B cell (primary cell): ENCODE measurements at regions not wholly inside any gene's neighbourhood (a gene's known extent, or its start where the extent isn't known, plus 50 kb on each side); places are given as distances from the start of the nearest gene placed in this dataset.

ENCODE experiments used
- ATAC-seq: fragments of 200-7000 bp; cut with Tn5 transposase; one replicate; pipeline ENCODE4 v1.10.0; 2021; ENCODE audit warnings: low read depth, mild to moderate bottlenecking, moderate number of reproducible peaks, moderate library complexity
- CTCF ChIA-PET: fragments of 350-600 bp; sonication (Branson Sonifier 250); formaldehyde crosslinking; loops from one replicate; lab custom pipeline; 2021; ENCODE audit warnings: antibody characterized with exemption, inconsistent platforms; lab: Charles Lee
- POLR2A ChIA-PET: fragments of 350-600 bp; sonication (Branson Sonifier 250); formaldehyde crosslinking; loops from one replicate; lab custom pipeline; 2021; ENCODE audit warnings: antibody characterized with exemption; lab: Charles Lee
- DNase-seq: peaks from one replicate; pipeline ENCODE4 v3.0.0; 2013
- H2AFZ ChIP-seq: 2 replicates; pipeline ENCODE4 v1.6.1; 2012; ENCODE audit warnings: mild to moderate bottlenecking, low read depth, low read length; ENCODE audit not compliant: insufficient read depth, poor library complexity, severe bottlenecking
- H3K27ac ChIP-seq, 2 donors: 1 replicate in 1 of 2; 2 replicates in 1 of 2; pipeline ENCODE4 v1.5.1; 2012 to 2013; ENCODE audit warnings: low read length in 2 of 2, mild to moderate bottlenecking in 2 of 2, moderate library complexity in 1 of 2
- H3K27me3 ChIP-seq, 4 experiments: fragments of 200-600 bp in 1 of 4; sonication (generic) in 1 of 4; replicated peaks in 1 of 4; 1 replicate in 2 of 4; 2 replicates in 2 of 4; pipeline versions ENCODE4 v1.6.1 to v1.7.0; 2013 to 2016; ENCODE audit warnings: low read length in 3 of 4, mild to moderate bottlenecking in 2 of 4, mixed read lengths in 1 of 4, moderate library complexity in 1 of 4; ENCODE audit not compliant: insufficient read depth in 4 of 4, control insufficient read depth in 3 of 4; ENCODE audit errors: control extremely low read depth in 1 of 4
- H3K36me3 ChIP-seq, 2 experiments: replicated peaks in 1 of 2; 1 replicate in 1 of 2; 2 replicates in 1 of 2; pipeline versions ENCODE4 v1.6.1 to v1.7.1; 2013; ENCODE audit warnings: low read length in 1 of 2; ENCODE audit not compliant: insufficient read depth in 2 of 2, control insufficient read depth in 1 of 2; ENCODE audit errors: control extremely low read depth in 1 of 2, extremely low read depth in 1 of 2
- H3K4me1 ChIP-seq, 2 donors: fragments of 200-600 bp in 1 of 2; sonication (generic) in 1 of 2; 1 replicate in 1 of 2; 2 replicates in 1 of 2; pipeline versions ENCODE4 v1.5.1 to v1.6.1; 2013 to 2017; ENCODE audit warnings: low read length in 2 of 2; ENCODE audit not compliant: control insufficient read depth in 2 of 2, insufficient read depth in 2 of 2
- H3K4me2 ChIP-seq: replicated peaks from 2 replicates; pipeline ENCODE3; 2012; ENCODE audit warnings: mild to moderate bottlenecking, low read depth, low read length; ENCODE audit not compliant: poor library complexity, severe bottlenecking
- H3K4me3 ChIP-seq, 5 experiments: fragments of 200-600 bp in 1 of 5; sonication (generic) in 1 of 5; 1 replicate in 3 of 5; 2 replicates in 2 of 5; pipeline versions ENCODE4 v1.5.1 to v1.7.0; 2011 to 2016; ENCODE audit warnings: low read length in 4 of 5, mild to moderate bottlenecking in 4 of 5, low read depth in 2 of 5, control low read depth in 1 of 5, moderate library complexity in 1 of 5; ENCODE audit not compliant: insufficient read depth in 1 of 5; ENCODE audit errors: control extremely low read depth in 1 of 5, extremely low read depth in 1 of 5
- H3K79me2 ChIP-seq: fragments of 200-600 bp; sonication (generic); one replicate; pipeline ENCODE4 v1.6.0; 2016; ENCODE audit warnings: low read length; ENCODE audit not compliant: control insufficient read depth, insufficient read depth
- H3K9ac ChIP-seq: fragments of 200-600 bp; sonication (generic); 2 replicates; pipeline ENCODE4 v1.6.1; 2017; ENCODE audit warnings: mild to moderate bottlenecking, low read length, moderate library complexity
- H3K9me3 ChIP-seq, 3 donors: one replicate each; pipeline versions ENCODE4 v1.6.1 to v1.7.1; 2013; ENCODE audit warnings: low read length in 2 of 3; ENCODE audit not compliant: control insufficient read depth in 2 of 3, insufficient read depth in 1 of 3; ENCODE audit errors: control extremely low read depth in 1 of 3
- H4K20me1 ChIP-seq: 2 replicates; pipeline ENCODE4 v1.6.0; 2012; ENCODE audit warnings: mild to moderate bottlenecking, low read length; ENCODE audit not compliant: insufficient read depth, control insufficient read depth, poor library complexity, severe bottlenecking
- H3K27ac Mint-ChIP-seq: one replicate; pipeline ENCODE4 v1.8.0; 2021; ENCODE audit warnings: mixed read lengths
- H3K27me3 Mint-ChIP-seq: one replicate; pipeline ENCODE4 v1.8.0; 2021; ENCODE audit warnings: mixed read lengths
- H3K4me1 Mint-ChIP-seq: one replicate; pipeline ENCODE4 v1.8.0; 2021; ENCODE audit warnings: mixed read lengths
- H3K4me3 Mint-ChIP-seq: one replicate; pipeline ENCODE4 v1.8.0; 2021; ENCODE audit warnings: mixed read lengths
- H3K9me3 Mint-ChIP-seq: one replicate; pipeline ENCODE4 v1.8.0; 2022; ENCODE audit warnings: mixed read lengths; ENCODE audit not compliant: insufficient read depth
- CTCF ChIP-seq: fragments of 200-600 bp; IDR thresholded peaks from one replicate; pipeline ENCODE4 v1.8.0; 2022; ENCODE audit warnings: antibody characterized with exemption, mild to moderate bottlenecking
- EZH2 ChIP-seq: IDR thresholded peaks from 2 replicates; pipeline ENCODE4 v1.6.1; 2012; ENCODE audit warnings: borderline replicate concordance, low read depth, mild to moderate bottlenecking, moderate library complexity, low read length; ENCODE audit not compliant: insufficient read depth, poor library complexity, severe bottlenecking
- WGBS: methylation state at CpG from one replicate; pipeline ENCODE4 v1.1.5; 2013; ENCODE audit warnings: missing lambda C conversion rate; ENCODE audit not compliant: insufficient coverage; 5-methylcytosine and 5-hydroxymethylcytosine counted together
- intact Hi-C: fragments of 100-400 bp; cut with micrococcal nuclease; formaldehyde crosslinking; loops from one replicate; pipeline ENCODE4 v1.10.0; 2022

GRCh38 chr2:64787019-64787365 lies 133.3 kb upstream of the SERTAD2 start:
- Histone ChIP-seq H3K36me3 (no peaks in the 10 kb centered on the region), H3K79me2 (no peaks in the 10 kb centered on the region), H3K4me2 (peak overlapping the region; percentile 30), H3K9ac (no peak overlapping the region), H3K4me1 (peaks cover 12 to 13% of the 10 kb centered on the region in 2 donors), H3K27me3 (no peaks in the 10 kb centered on the region), H3K9me3 (peaks cover 0 to 2% (median 0%) of the 10 kb centered on the region in 3 donors), H3K4me3 (no peak overlapping the region), H4K20me1 (no peaks in the 10 kb centered on the region), H2AFZ (no peak overlapping the region), H3K27ac (no peak overlapping the region)
- WGBS: 89% methylated on average over 2 of the region's 6 CpGs
- Mint-ChIP-seq H3K4me1 (peaks cover 18% of the 10 kb centered on the region), H3K9me3 (no peaks in the 10 kb centered on the region), H3K4me3 (no peak overlapping the region), H3K27ac (no peak overlapping the region), H3K27me3 (no peaks in the 10 kb centered on the region)
- POLR2A ChIA-PET: interaction anchor here (1.6 kb wide), 1 partner anchor 36 kb away, joined by 3 read pairs; no protein-coding TSS in a partner anchor
- ATAC-seq: no peak
- intact Hi-C loops: no loop called here
- TF ChIP-seq CTCF (no peak), EZH2 (no peak)
- no peak for DNase-seq
- CTCF ChIA-PET: no interaction called here

GRCh38 chr2:64787698-64788097 lies 134.0 kb upstream of the SERTAD2 start:
- POLR2A ChIA-PET: no interaction called here
- no peak for DNase-seq
- Mint-ChIP-seq H3K4me3 (no peak overlapping the region), H3K27me3 (no peaks in the 10 kb centered on the region), H3K4me1 (peaks cover 18% of the 10 kb centered on the region), H3K27ac (no peak overlapping the region), H3K9me3 (no peaks in the 10 kb centered on the region)
- no peaks in the 10 kb centered on the region for H4K20me1 ChIP-seq
- CTCF ChIA-PET: interaction anchor here (1.7 kb wide), 1 partner anchor 142 kb away, joined by 6 read pairs; no protein-coding TSS in a partner anchor
- H3K79me2 ChIP-seq: no peaks in the 10 kb centered on the region
- H3K36me3 ChIP-seq: no peaks in the 10 kb centered on the region
- H3K4me3 ChIP-seq: no peak overlapping the region
- ATAC-seq: no peak
- H3K9ac ChIP-seq: no peak overlapping the region
- no peak overlapping the region for H2AFZ ChIP-seq
- H3K9me3 ChIP-seq: peaks cover 0 to 2% (median 0%) of the 10 kb centered on the region in 3 donors
- no peak overlapping the region for H3K27ac ChIP-seq
- intact Hi-C loops: no loop called here
- H3K4me1 ChIP-seq: peaks cover 12 to 13% of the 10 kb centered on the region in 2 donors
- no peaks in the 10 kb centered on the region for H3K27me3 ChIP-seq
- WGBS: no CpG with 5 or more reads among the region's 5 CpGs
- no peak overlapping the region for H3K4me2 ChIP-seq
- TF ChIP-seq CTCF (no peak), EZH2 (no peak)
